GM12878 (cell line): ENCODE measurements at regions not wholly inside any gene's neighbourhood (a gene's known extent, or its start where the extent isn't known, plus 50 kb on each side); places are given as distances from the start of the nearest gene placed in this dataset.

Experiments used
- ATF7 ChIP-seq: fragments of 450-650 bp; IDR thresholded peaks from 2 replicates; pipeline ENCODE4 v1.6.1; 2016; ENCODE audit warnings: low read depth, mild to moderate bottlenecking
- BACH1 ChIP-seq: fragments of 450-650 bp; IDR thresholded peaks from 2 replicates; pipeline ENCODE4 v1.6.1; 2017; ENCODE audit warnings: mild to moderate bottlenecking, borderline replicate concordance
- BCL11A ChIP-seq: IDR thresholded peaks from 2 replicates; pipeline ENCODE4 v1.6.1; 2011; ENCODE audit warnings: low read depth, low read length
- BRCA1 ChIP-seq: IDR thresholded peaks from 2 replicates; pipeline ENCODE4 v1.6.1; 2011; ENCODE audit warnings: low read depth, low read length, improper control_type of control experiment
- CHD1 ChIP-seq: IDR thresholded peaks from 2 replicates; pipeline ENCODE4 v1.6.1; 2012; ENCODE audit warnings: low read depth, low read length, improper control_type of control experiment
- CHD2 ChIP-seq: IDR thresholded peaks from 2 replicates; pipeline ENCODE4 v1.6.1; 2011; ENCODE audit warnings: low read depth, low read length, improper control_type of control experiment, borderline replicate concordance
- DPF2 ChIP-seq: fragments of 450-650 bp; IDR thresholded peaks from 2 replicates; pipeline ENCODE4 v1.6.1; 2017; ENCODE audit warnings: mild to moderate bottlenecking
- EED ChIP-seq: sonication (generic); IDR thresholded peaks from 2 replicates; pipeline ENCODE4 v1.6.1; 2016; ENCODE audit warnings: antibody characterized with exemption, low read depth
- EZH2 ChIP-seq: IDR thresholded peaks from 2 replicates; pipeline ENCODE4 v1.6.1; 2012; ENCODE audit warnings: low read depth, mild to moderate bottlenecking, control low read depth, inconsistent platforms, low read length, borderline replicate concordance; ENCODE audit not compliant: control insufficient read depth
- FOXK2 ChIP-seq: fragments of 450-650 bp; IDR thresholded peaks from 2 replicates; pipeline ENCODE4 v1.6.1; 2017; ENCODE audit warnings: mild to moderate bottlenecking, moderate library complexity
- KDM1A ChIP-seq: fragments of 200-600 bp; sonication (generic); IDR thresholded peaks from 2 replicates; pipeline ENCODE4 v1.6.1; 2016; ENCODE audit warnings: borderline replicate concordance
- LARP7 ChIP-seq: fragments of 450-650 bp; IDR thresholded peaks from 2 replicates; pipeline ENCODE4 v1.6.1; 2017; ENCODE audit warnings: mild to moderate bottlenecking
- MEF2A ChIP-seq: IDR thresholded peaks from 2 replicates; pipeline ENCODE4 v1.6.1; 2011; ENCODE audit warnings: low read depth, mild to moderate bottlenecking, low read length, moderate library complexity; ENCODE audit not compliant: insufficient read depth
- NFIC ChIP-seq: IDR thresholded peaks from 2 replicates; pipeline ENCODE4 v1.6.1; 2012; ENCODE audit warnings: low read depth, mild to moderate bottlenecking, inconsistent platforms, low read length, moderate library complexity
- NFYB ChIP-seq: IDR thresholded peaks from 2 replicates; pipeline ENCODE4 v1.6.1; 2011; ENCODE audit warnings: low read depth, mild to moderate bottlenecking, low read length, improper control_type of control experiment, moderate library complexity; ENCODE audit not compliant: insufficient read depth
- NR2C2 ChIP-seq: IDR thresholded peaks from 2 replicates; pipeline ENCODE4 v1.6.1; 2011; ENCODE audit warnings: borderline replicate concordance, low read depth; ENCODE audit not compliant: control insufficient read depth, insufficient read length
- NR2F1 ChIP-seq: fragments of 450-650 bp; conservative IDR thresholded peaks from 2 replicates; pipeline ENCODE4 v1.6.1; 2017; ENCODE audit warnings: mild to moderate bottlenecking
- NRF1 ChIP-seq: conservative IDR thresholded peaks from 2 replicates; pipeline ENCODE4 v1.6.1; 2011; ENCODE audit warnings: mild to moderate bottlenecking, low read depth, low read length, improper control_type of control experiment
- POLR2AphosphoS2 ChIP-seq: IDR thresholded peaks from 2 replicates; pipeline ENCODE4 v1.6.1; 2011; ENCODE audit warnings: low read depth, mild to moderate bottlenecking, low read length, improper control_type of control experiment, moderate library complexity
- POLR2AphosphoS5 ChIP-seq: IDR thresholded peaks from 2 replicates; pipeline ENCODE4 v1.6.1; 2011; ENCODE audit warnings: mild to moderate bottlenecking, low read length, inconsistent platforms
- RAD51 ChIP-seq: fragments of 450-650 bp; IDR thresholded peaks from 2 replicates; pipeline ENCODE4 v1.6.1; 2016; ENCODE audit warnings: moderate library complexity, mild to moderate bottlenecking, inconsistent platforms
- RB1 ChIP-seq: fragments of 450-650 bp; formaldehyde crosslinking; IDR thresholded peaks from 2 replicates; pipeline ENCODE4 v1.6.1; 2017; ENCODE audit warnings: mild to moderate bottlenecking, borderline replicate concordance
- RBBP5 ChIP-seq: fragments of 200-600 bp; sonication (generic); conservative IDR thresholded peaks from 2 replicates; pipeline ENCODE4 v1.6.1; 2016
- RELA ChIP-seq: fragments of 450-650 bp; IDR thresholded peaks from 2 replicates; pipeline ENCODE4 v1.8.0; 2014; ENCODE audit warnings: borderline replicate concordance; ENCODE audit not compliant: partially characterized antibody
- SMARCA5 ChIP-seq: fragments of 450-650 bp; IDR thresholded peaks from 2 replicates; pipeline ENCODE4 v1.6.1; 2017; ENCODE audit warnings: mild to moderate bottlenecking
- SMC3 ChIP-seq: IDR thresholded peaks from 2 replicates; pipeline ENCODE4 v1.6.1; 2011; ENCODE audit warnings: low read length, improper control_type of control experiment, borderline replicate concordance
- SREBF1 ChIP-seq: IDR thresholded peaks from 2 replicates; pipeline ENCODE4 v1.6.1; 2012; ENCODE audit warnings: mild to moderate bottlenecking, low read length
- SRF ChIP-seq, 2 experiments: IDR thresholded peaks; 2 replicates each; pipeline ENCODE4 v1.6.1; 2011; ENCODE audit warnings: low read depth in 2 of 2, low read length in 2 of 2, mild to moderate bottlenecking in 1 of 2, moderate library complexity in 1 of 2
- TBL1XR1 ChIP-seq: IDR thresholded peaks from 2 replicates; pipeline ENCODE4 v1.6.1; 2012; ENCODE audit warnings: low read depth, low read length, improper control_type of control experiment
- YBX1 ChIP-seq: fragments of 450-650 bp; IDR thresholded peaks from 2 replicates; pipeline ENCODE4 v1.6.1; 2016; ENCODE audit warnings: antibody characterized with exemption
- ZBTB11 ChIP-seq: fragments of 450-650 bp; formaldehyde crosslinking; IDR thresholded peaks from 2 replicates; pipeline ENCODE4 v1.5.0; 2022; ENCODE audit warnings: mild to moderate bottlenecking, missing genetic modification characterization
- ZSCAN29 ChIP-seq: fragments of 450-650 bp; IDR thresholded peaks from 2 replicates; pipeline ENCODE4 v1.6.1; 2017; ENCODE audit warnings: mild to moderate bottlenecking, moderate library complexity
- TF ChIP-seq, protein P1 (sequence below): IDR thresholded peaks from 2 replicates; pipeline ENCODE4 v1.6.1; 2011; ENCODE audit warnings: borderline replicate concordance, low read depth, mild to moderate bottlenecking, moderate library complexity, low read length; ENCODE audit not compliant: insufficient read depth, poor library complexity, severe bottlenecking

- TF ChIP-seq, protein P1, sequence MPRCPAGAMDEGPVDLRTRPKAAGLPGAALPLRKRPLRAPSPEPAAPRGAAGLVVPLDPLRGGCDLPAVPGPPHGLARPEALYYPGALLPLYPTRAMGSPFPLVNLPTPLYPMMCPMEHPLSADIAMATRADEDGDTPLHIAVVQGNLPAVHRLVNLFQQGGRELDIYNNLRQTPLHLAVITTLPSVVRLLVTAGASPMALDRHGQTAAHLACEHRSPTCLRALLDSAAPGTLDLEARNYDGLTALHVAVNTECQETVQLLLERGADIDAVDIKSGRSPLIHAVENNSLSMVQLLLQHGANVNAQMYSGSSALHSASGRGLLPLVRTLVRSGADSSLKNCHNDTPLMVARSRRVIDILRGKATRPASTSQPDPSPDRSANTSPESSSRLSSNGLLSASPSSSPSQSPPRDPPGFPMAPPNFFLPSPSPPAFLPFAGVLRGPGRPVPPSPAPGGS = no peak
- no peak; the same call in 1 of the 2 replicates for TF ChIP-seq NFIC
- no peak for TF ChIP-seq MEF2A
- no peak for TF ChIP-seq ZSCAN29
- no peak for TF ChIP-seq SRF (IDR thresholded peaks at IDR 0.05; ENCODE audit: low read depth in 2 of 2, low read length in 2 of 2)
- TF ChIP-seq BACH1 = no peak
- TF ChIP-seq ATF7 = peak; percentile 53; the same call in 1 of the 2 replicates
- no peak for TF ChIP-seq KDM1A
- TF ChIP-seq CHD2 = 0 out of 2 replicates have a peak, but pooled peaks have one; percentile 43
- no peak for TF ChIP-seq POLR2AphosphoS5
- no peak for TF ChIP-seq RB1
- no peak for TF ChIP-seq EED
- TF ChIP-seq YBX1 = no peak
- TF ChIP-seq SMC3 = no peak
- no peak for TF ChIP-seq TBL1XR1
- TF ChIP-seq NRF1 = no peak
- no peak for TF ChIP-seq BCL11A
- no peak for TF ChIP-seq LARP7
- TF ChIP-seq NFYB = no peak
- TF ChIP-seq RBBP5 = no peak
- TF ChIP-seq RAD51 = no peak
- TF ChIP-seq FOXK2 = no peak
- 0 out of 2 replicates have a peak, but pooled peaks have one; percentile 18 for TF ChIP-seq NR2F1
- TF ChIP-seq ZBTB11 (CRISPR knock-in tag) = no peak
- no peak for TF ChIP-seq RELA
- TF ChIP-seq POLR2AphosphoS2 = no peak
- TF ChIP-seq SMARCA5 = no peak
- TF ChIP-seq EZH2 = no peak
- TF ChIP-seq SREBF1 = no peak
- no peak for TF ChIP-seq BRCA1
- TF ChIP-seq NR2C2 = no peak
- TF ChIP-seq CHD1 = no peak
- no peak for TF ChIP-seq DPF2
Measured at GRCh38 chr6:105459864-105460263, 57.0 kb upstream of the PREP start (continued).
